ENCODE measurements at regions not wholly inside any gene's neighbourhood (a gene's known extent, or its start where the extent isn't known, plus 50 kb on each side); places are given as distances from the start of the nearest gene placed in this dataset.

- TF ChIP-seq EZH2 (IDR thresholded peaks at IDR 0.05; ENCODE audit: low read length, missing control alignments), result no peak
- no peak for TF ChIP-seq CTCF (conservative IDR thresholded peaks at IDR 0.05 in 1 of 2, IDR thresholded peaks at IDR 0.05 in 1 of 2; ENCODE audit: low read depth in 1 of 2, low read length in 2 of 2)
These were observed 539.5 kb downstream of the NYAP2 start for GRCh38 chr2:225938991-225939390.
